Activated T-cell treated with anti-CD3 and anti-CD28 coated beads, Interleukin-2, amount 50 U/mL, for 72 hours (primary cell): ENCODE measurements at regions not wholly inside any gene's neighbourhood (a gene's known extent, or its start where the extent isn't known, plus 50 kb on each side); places are given as distances from the start of the nearest gene placed in this dataset.

Experiments
- ATAC-seq, 2 donors: fragments of 150-1000 bp; cut with Tn5 transposase; replicated peaks in 1 of 2; 2 replicates each; pipeline ENCODE4 v1.10.0; 2021; ENCODE audit warnings: moderate library complexity in 2 of 2, mild to moderate bottlenecking in 1 of 2
- DNase-seq, 2 donors: peaks; one replicate each; pipeline ENCODE4 v3.0.0; 2021 to 2022; ENCODE audit warnings: mixed read lengths in 1 of 2
- H3K27ac Mint-ChIP-seq: one replicate; pipeline ENCODE4 v1.8.0; 2022; ENCODE audit warnings: mild to moderate bottlenecking, moderate library complexity, mixed read lengths
- H3K27me3 Mint-ChIP-seq: one replicate; pipeline ENCODE4 v1.8.0; 2022; ENCODE audit warnings: low read depth, mixed read lengths
- H3K36me3 Mint-ChIP-seq, 2 donors: one replicate each; pipeline ENCODE4 v1.8.0; 2022; ENCODE audit warnings: mixed read lengths in 2 of 2, mild to moderate bottlenecking in 1 of 2; ENCODE audit not compliant: insufficient read depth in 2 of 2
- H3K4me1 Mint-ChIP-seq: one replicate; pipeline ENCODE4 v1.8.0; 2022; ENCODE audit warnings: low read depth, mixed read lengths
- H3K4me3 Mint-ChIP-seq, 2 donors: one replicate each; pipeline ENCODE4 v1.8.0; 2022; ENCODE audit warnings: mild to moderate bottlenecking in 2 of 2, mixed read lengths in 2 of 2, moderate library complexity in 2 of 2
- H3K9me3 Mint-ChIP-seq, 2 donors: one replicate each; pipeline ENCODE4 v1.8.0; 2022; ENCODE audit warnings: mixed read lengths in 2 of 2

GRCh38 chr15:69593981-69594966 lies 141.7 kb downstream of the RPLP1 start:
- Mint-ChIP-seq H3K4me1 (peaks cover 8% of the 10 kb centered on the region), H3K9me3 (no peaks in the 10 kb centered on the region), H3K27ac (no peak overlapping the region), H3K36me3 (no peaks in the 10 kb centered on the region), H3K27me3 (peaks cover 27% of the 10 kb centered on the region), H3K4me3 (no peak overlapping the region)
- DNase-seq (no peak), ATAC-seq (no peak)

GRCh38 chr15:69595009-69595791 lies 142.6 kb downstream of the RPLP1 start:
- no peak overlapping the region for H3K27ac Mint-ChIP-seq
- peaks cover 8% of the 10 kb centered on the region for H3K4me1 Mint-ChIP-seq
- H3K4me3 Mint-ChIP-seq = no peak overlapping the region
- no peaks in the 10 kb centered on the region for H3K9me3 Mint-ChIP-seq
- DNase-seq (no peak), ATAC-seq (no peak)
- no peaks in the 10 kb centered on the region for H3K36me3 Mint-ChIP-seq
- H3K27me3 Mint-ChIP-seq = peaks cover 27% of the 10 kb centered on the region

- Mint-ChIP-seq H3K9me3 (no peaks in the 10 kb centered on the region), H3K4me3 (no peak overlapping the region), H3K36me3 (no peaks in the 10 kb centered on the region), H3K4me1 (peaks cover 8% of the 10 kb centered on the region), H3K27me3 (peaks cover 27% of the 10 kb centered on the region), H3K27ac (no peak overlapping the region)
- DNase-seq = no peak
- ATAC-seq = no peak
These were observed 144.5 kb downstream of the RPLP1 start for GRCh38 chr15:69597061-69597592.

- DNase-seq = no peak
These were observed 146.7 kb downstream of the RPLP1 start for GRCh38 chr15:69599271-69599670.

GRCh38 chr15:69600556-69601085 lies 148.0 kb downstream of the RPLP1 start:
- Mint-ChIP-seq H3K4me3 (no peak overlapping the region), H3K36me3 (no peaks in the 10 kb centered on the region), H3K4me1 (peaks cover 9% of the 10 kb centered on the region), H3K27ac (no peak overlapping the region), H3K9me3 (no peaks in the 10 kb centered on the region), H3K27me3 (peaks cover 16% of the 10 kb centered on the region)
- ATAC-seq (no peak), DNase-seq (no peak)

More at GRCh38 chr15:69599271-69599670, 146.7 kb downstream of the RPLP1 start:
- ATAC-seq = no peak
- Mint-ChIP-seq H3K4me3 (no peak overlapping the region), H3K9me3 (no peaks in the 10 kb centered on the region), H3K36me3 (no peaks in the 10 kb centered on the region), H3K27ac (no peak overlapping the region), H3K4me1 (peaks cover 8% of the 10 kb centered on the region), H3K27me3 (peaks cover 25% of the 10 kb centered on the region)

- ATAC-seq (no peak), DNase-seq (no peak)
- H3K36me3 Mint-ChIP-seq = no peaks in the 10 kb centered on the region
- H3K4me1 Mint-ChIP-seq = peaks cover 17% of the 10 kb centered on the region
- H3K4me3 Mint-ChIP-seq = no peak overlapping the region
- no peak overlapping the region for H3K27ac Mint-ChIP-seq
- H3K9me3 Mint-ChIP-seq = no peaks in the 10 kb centered on the region
- H3K27me3 Mint-ChIP-seq = peaks cover 15% of the 10 kb centered on the region
These were observed 149.3 kb downstream of the RPLP1 start for GRCh38 chr15:69601711-69602504.

- Mint-ChIP-seq H3K27me3 (peaks cover 23% of the 10 kb centered on the region), H3K27ac (no peak overlapping the region), H3K4me3 (no peak overlapping the region), H3K4me1 (peaks cover 17% of the 10 kb centered on the region), H3K9me3 (no peaks in the 10 kb centered on the region), H3K36me3 (no peaks in the 10 kb centered on the region)
- no peak for ATAC-seq
- no peak for DNase-seq
These were observed 150.3 kb downstream of the RPLP1 start for GRCh38 chr15:69602921-69603320.

- peaks cover 16% of the 10 kb centered on the region for H3K4me1 Mint-ChIP-seq
- no peaks in the 10 kb centered on the region for H3K36me3 Mint-ChIP-seq
- H3K27me3 Mint-ChIP-seq = peaks cover 20% of the 10 kb centered on the region
- H3K27ac Mint-ChIP-seq = no peak overlapping the region
- no peak overlapping the region for H3K4me3 Mint-ChIP-seq
- DNase-seq (no peak), ATAC-seq (no peak)
- no peaks in the 10 kb centered on the region for H3K9me3 Mint-ChIP-seq
These were observed 150.9 kb downstream of the RPLP1 start for GRCh38 chr15:69603369-69604071.

- Mint-ChIP-seq H3K9me3 (no peaks in the 10 kb centered on the region), H3K27ac (no peak overlapping the region), H3K4me3 (no peak overlapping the region), H3K4me1 (peaks cover 11% of the 10 kb centered on the region), H3K36me3 (no peaks in the 10 kb centered on the region), H3K27me3 (peaks cover 15% of the 10 kb centered on the region)
- DNase-seq (no peak), ATAC-seq (no peak)
These were observed 151.4 kb downstream of the RPLP1 start for GRCh38 chr15:69604072-69604411.

- no peak overlapping the region for H3K27ac Mint-ChIP-seq
- ATAC-seq = no peak
- no peak for DNase-seq
- peaks cover 18% of the 10 kb centered on the region for H3K27me3 Mint-ChIP-seq
- no peaks in the 10 kb centered on the region for H3K9me3 Mint-ChIP-seq
- peaks cover 26% of the 10 kb centered on the region for H3K4me1 Mint-ChIP-seq
- no peak overlapping the region for H3K4me3 Mint-ChIP-seq
- no peaks in the 10 kb centered on the region for H3K36me3 Mint-ChIP-seq
These were observed 153.5 kb downstream of the RPLP1 start for GRCh38 chr15:69606144-69606543.

- ATAC-seq (no peak), DNase-seq (no peak)
- no peaks in the 10 kb centered on the region for H3K36me3 Mint-ChIP-seq
- peaks cover 26% of the 10 kb centered on the region for H3K4me1 Mint-ChIP-seq
- H3K27ac Mint-ChIP-seq = no peak overlapping the region
- H3K4me3 Mint-ChIP-seq = no peak overlapping the region
- peaks cover 23% of the 10 kb centered on the region for H3K27me3 Mint-ChIP-seq
- no peaks in the 10 kb centered on the region for H3K9me3 Mint-ChIP-seq
These were observed 154.4 kb downstream of the RPLP1 start for GRCh38 chr15:69606921-69607500.

- peaks cover 23% of the 10 kb centered on the region for H3K27me3 Mint-ChIP-seq
- ATAC-seq = no peak
These were observed 156.0 kb downstream of the RPLP1 start for GRCh38 chr15:69608661-69609060.

More at GRCh38 chr15:69608661-69609060, 156.0 kb downstream of the RPLP1 start:
- no peaks in the 10 kb centered on the region for H3K36me3 Mint-ChIP-seq
- H3K4me1 Mint-ChIP-seq = peaks cover 26% of the 10 kb centered on the region
- no peak for DNase-seq
- H3K9me3 Mint-ChIP-seq = no peaks in the 10 kb centered on the region
- H3K4me3 Mint-ChIP-seq = no peak overlapping the region
- no peak overlapping the region for H3K27ac Mint-ChIP-seq
